Skeletal muscle cell (primary cell): ENCODE measurements at regions not wholly inside any gene's neighbourhood (a gene's known extent, or its start where the extent isn't known, plus 50 kb on each side); places are given as distances from the start of the nearest gene placed in this dataset.
"Not testable (repeated sequence)": the region's sequence is repeated elsewhere in the genome, so short reads cannot be mapped to it uniquely, and the experiment has no call there.

ENCODE experiments used
- DNase-seq: peaks from one replicate; pipeline ENCODE4 v3.0.0-alpha.2; 2010; ENCODE audit warnings: low read depth
- H3K4me3 ChIP-seq: 2 replicates; pipeline ENCODE4 v1.5.1; 2011; ENCODE audit warnings: low read depth, mild to moderate bottlenecking, control low read depth, low read length, moderate library complexity

GRCh38 chr12:68420225-68421010 lies 88.3 kb upstream of the MDM1 start:
- no peak overlapping the region for H3K4me3 ChIP-seq
- no peak for DNase-seq

GRCh38 chr12:68422159-68422558 lies 90.0 kb upstream of the MDM1 start:
- H3K4me3 ChIP-seq, result no peak overlapping the region
- DNase-seq, result no peak

- no peak for DNase-seq
- H3K4me3 ChIP-seq, result no peak overlapping the region
Observed at GRCh38 chr12:68422956-68423574, 90.9 kb upstream of the MDM1 start.

GRCh38 chr12:68425998-68426397 lies 93.8 kb upstream of the MDM1 start:
- no peak for DNase-seq

GRCh38 chr12:68428211-68428610 lies 96.0 kb upstream of the MDM1 start:
- no peak for DNase-seq
- H3K4me3 ChIP-seq, result no peak overlapping the region

More at GRCh38 chr12:68425998-68426397, 93.8 kb upstream of the MDM1 start:
- no peak overlapping the region for H3K4me3 ChIP-seq

GRCh38 chr12:68428724-68429501 lies 96.8 kb upstream of the MDM1 start:
- DNase-seq, result no peak
- H3K4me3 ChIP-seq, result no peak overlapping the region

- DNase-seq, result no peak
- H3K4me3 ChIP-seq, result no peak overlapping the region
Observed at GRCh38 chr12:68429696-68430095, 97.5 kb upstream of the MDM1 start.

- H3K4me3 ChIP-seq, result no peak overlapping the region
- DNase-seq, result no peak
Observed at GRCh38 chr12:68431786-68432185, 99.6 kb upstream of the MDM1 start.

- no peak for DNase-seq
Observed at GRCh38 chr12:68432622-68433021, 100.5 kb upstream of the MDM1 start.

GRCh38 chr12:68434391-68435298 lies 102.5 kb upstream of the MDM1 start:
- H3K4me3 ChIP-seq, result no peak overlapping the region
- DNase-seq, result no peak

More at GRCh38 chr12:68432622-68433021, 100.5 kb upstream of the MDM1 start:
- no peak overlapping the region for H3K4me3 ChIP-seq

- H3K4me3 ChIP-seq, result no peak overlapping the region
- DNase-seq, result no peak
Observed at GRCh38 chr12:68435299-68435637, 103.1 kb upstream of the MDM1 start.

GRCh38 chr12:68435816-68436215 lies 103.7 kb upstream of the MDM1 start:
- DNase-seq, result no peak
- no peak overlapping the region for H3K4me3 ChIP-seq

GRCh38 chr12:68438601-68439000 lies 106.4 kb upstream of the MDM1 start:
- DNase-seq, result no peak
- no peak overlapping the region for H3K4me3 ChIP-seq

- H3K4me3 ChIP-seq, result no peak overlapping the region
- DNase-seq, result no peak
Observed at GRCh38 chr12:68439368-68440045, 107.3 kb upstream of the MDM1 start.

GRCh38 chr12:68440068-68440581 lies 108.0 kb upstream of the MDM1 start:
- no peak overlapping the region for H3K4me3 ChIP-seq
- no peak for DNase-seq

GRCh38 chr12:68441167-68441566 lies 109.0 kb upstream of the MDM1 start:
- no peak for DNase-seq
- no peak overlapping the region for H3K4me3 ChIP-seq

- DNase-seq, result not testable (repeated sequence)
Observed at GRCh38 chr12:68442353-68442972, 110.3 kb upstream of the MDM1 start.

GRCh38 chr12:68443695-68444094 lies 111.5 kb upstream of the MDM1 start:
- not testable (repeated sequence) for H3K4me3 ChIP-seq, DNase-seq

More at GRCh38 chr12:68442353-68442972, 110.3 kb upstream of the MDM1 start:
- H3K4me3 ChIP-seq, result not testable (repeated sequence)
